ENCODE measurements at regions not wholly inside any gene's neighbourhood (a gene's known extent, or its start where the extent isn't known, plus 50 kb on each side); places are given as distances from the start of the nearest gene placed in this dataset.

GRCh38 chr5:171711571-171711970 lies 74.0 kb upstream of the SMIM23 start:
- no peak for TF ChIP-seq CTCF (IDR thresholded peaks at IDR 0.05)
- no peak for TF ChIP-seq POLR2A (IDR thresholded peaks at IDR 0.05)

Data from body of pancreas (tissue), 4 donors.